Liver (tissue), 8 donors: ENCODE measurements at regions not wholly inside any gene's neighbourhood (a gene's known extent, or its start where the extent isn't known, plus 50 kb on each side); places are given as distances from the start of the nearest gene placed in this dataset.

Experiments used
- DNase-seq: peaks from one replicate; pipeline ENCODE4 v3.0.0-alpha.2; 2017; ENCODE audit warnings: low spot score
- H3K27ac ChIP-seq, 2 donors: one replicate each; pipeline ENCODE4 v1.7.0; 2013; ENCODE audit warnings: inconsistent platforms in 2 of 2, low read length in 2 of 2, control low read depth in 1 of 2, low read depth in 1 of 2, mild to moderate bottlenecking in 1 of 2
- H3K27me3 ChIP-seq, 4 donors: one replicate each; pipeline versions ENCODE4 v1.6.1 to v1.7.0; 2013; ENCODE audit warnings: low read length in 3 of 4, inconsistent platforms in 1 of 4, mild to moderate bottlenecking in 1 of 4, moderate library complexity in 1 of 4; ENCODE audit not compliant: control insufficient read depth in 4 of 4, insufficient read depth in 4 of 4
- H3K36me3 ChIP-seq, 4 donors: one replicate each; pipeline versions ENCODE4 v1.6.1 to v1.7.0; 2013; ENCODE audit warnings: low read length in 3 of 4, mild to moderate bottlenecking in 3 of 4, low read depth in 1 of 4, moderate library complexity in 1 of 4; ENCODE audit not compliant: control insufficient read depth in 4 of 4, insufficient read depth in 3 of 4
- H3K4me1 ChIP-seq, 4 donors: one replicate each; pipeline versions ENCODE4 v1.6.1 to v1.7.0; 2013; ENCODE audit warnings: low read length in 3 of 4, mild to moderate bottlenecking in 3 of 4, moderate library complexity in 1 of 4; ENCODE audit not compliant: control insufficient read depth in 4 of 4, insufficient read depth in 4 of 4
- H3K4me3 ChIP-seq, 3 donors: one replicate each; pipeline versions ENCODE4 v1.6.1 to v1.7.0; 2013; ENCODE audit warnings: low read length in 3 of 3, control low read depth in 1 of 3, low read depth in 1 of 3, mild to moderate bottlenecking in 1 of 3
- H3K9ac ChIP-seq, 2 donors: one replicate each; pipeline ENCODE4 v1.7.0; 2013; ENCODE audit warnings: low read length in 2 of 2, mild to moderate bottlenecking in 2 of 2, moderate library complexity in 2 of 2, control low read depth in 1 of 2, low read depth in 1 of 2
- H3K9me3 ChIP-seq, 4 donors: one replicate each; pipeline versions ENCODE4 v1.6.1 to v1.7.0; 2013; ENCODE audit warnings: low read length in 3 of 4; ENCODE audit not compliant: control insufficient read depth in 4 of 4
- ATF3 ChIP-seq: IDR thresholded peaks from 2 replicates; pipeline ENCODE4 v1.6.1; 2016; ENCODE audit warnings: antibody characterized with exemption
- CTCF ChIP-seq: fragments of 150-350 bp; IDR thresholded peaks from 2 replicates; pipeline ENCODE4 v1.5.1; 2017; ENCODE audit warnings: improper control_type of control experiment, low read depth, low read length; ENCODE audit not compliant: missing input control
- EGR1 ChIP-seq, 2 donors: IDR thresholded peaks; 2 replicates each; pipeline ENCODE4 v1.6.1; 2016 to 2018; ENCODE audit warnings: antibody characterized with exemption in 2 of 2, low read depth in 2 of 2
- FOXA1 ChIP-seq: IDR thresholded peaks from 2 replicates; pipeline ENCODE4 v1.6.1; 2016; ENCODE audit warnings: antibody characterized with exemption
- FOXA2 ChIP-seq: IDR thresholded peaks from 2 replicates; pipeline ENCODE4 v1.6.1; 2016; ENCODE audit warnings: antibody characterized with exemption
- GABPA ChIP-seq, 2 donors: IDR thresholded peaks in 1 of 2; conservative IDR thresholded peaks in 1 of 2; 2 replicates each; pipeline ENCODE4 v1.6.1; 2016; ENCODE audit warnings: antibody characterized with exemption in 2 of 2, mild to moderate bottlenecking in 1 of 2, moderate library complexity in 1 of 2
- HNF4A ChIP-seq, 2 donors: conservative IDR thresholded peaks; 2 replicates each; pipeline ENCODE4 v1.6.1; 2016; ENCODE audit warnings: antibody characterized with exemption in 2 of 2, mild to moderate bottlenecking in 2 of 2
- HNF4G ChIP-seq: IDR thresholded peaks from 2 replicates; pipeline ENCODE4 v1.6.1; 2016; ENCODE audit warnings: antibody characterized with exemption
- JUND ChIP-seq, 2 donors: IDR thresholded peaks; 2 replicates each; pipeline ENCODE4 v1.6.1; 2016; ENCODE audit warnings: antibody characterized with exemption in 2 of 2
- MAX ChIP-seq: IDR thresholded peaks from 2 replicates; pipeline ENCODE4 v1.6.1; 2016; ENCODE audit warnings: antibody characterized with exemption
- NR2F2 ChIP-seq: IDR thresholded peaks from 2 replicates; pipeline ENCODE4 v1.6.1; 2016; ENCODE audit warnings: antibody characterized with exemption
- RAD21 ChIP-seq, 2 donors: IDR thresholded peaks; 2 replicates each; pipeline ENCODE4 v1.6.1; 2016; ENCODE audit warnings: antibody characterized with exemption in 2 of 2, mild to moderate bottlenecking in 2 of 2
- REST ChIP-seq: IDR thresholded peaks from 2 replicates; pipeline ENCODE4 v1.6.1; 2016; ENCODE audit warnings: antibody characterized with exemption, mild to moderate bottlenecking
- RXRA ChIP-seq, 2 donors: IDR thresholded peaks; 2 replicates each; pipeline ENCODE4 v1.6.1; 2017 to 2018; ENCODE audit warnings: antibody characterized with exemption in 2 of 2, mild to moderate bottlenecking in 1 of 2
- SP1 ChIP-seq: IDR thresholded peaks from 2 replicates; pipeline ENCODE4 v1.6.1; 2018; ENCODE audit warnings: antibody characterized with exemption, mild to moderate bottlenecking
- TAF1 ChIP-seq: conservative IDR thresholded peaks from 2 replicates; pipeline ENCODE4 v1.6.1; 2016; ENCODE audit warnings: antibody characterized with exemption, mild to moderate bottlenecking
- YY1 ChIP-seq: IDR thresholded peaks from 2 replicates; pipeline ENCODE4 v1.6.1; 2016; ENCODE audit warnings: antibody characterized with exemption, mild to moderate bottlenecking
- ZBTB33 ChIP-seq: IDR thresholded peaks from 2 replicates; pipeline ENCODE4 v1.6.1; 2016; ENCODE audit warnings: antibody characterized with exemption
- WGBS: extraction: QIAGEN DNeasy Blood & Tissue Kit; methylation state at CpG from one replicate; pipeline ENCODE4 v1.1.7; 2013; 5-methylcytosine and 5-hydroxymethylcytosine counted together
- donor health status: healthy.
- donor health status: healthy.
- donor health status: healthy.
- donor health status: healthy.
- donor health status: healthy.

- no peaks in the 10 kb centered on the region for H3K4me1 ChIP-seq
- no peak overlapping the region for H3K27ac ChIP-seq
- TF ChIP-seq FOXA1: no peak
- TF ChIP-seq TAF1: no peak
- TF ChIP-seq RAD21 (IDR thresholded peaks at IDR 0.05): no peak
Measured at GRCh38 chr6:119559586-119559985, 210.0 kb upstream of the MAN1A1 start.

GRCh38 chr6:119557239-119557638 is 207.7 kb upstream of the MAN1A1 start:
- no peaks in the 10 kb centered on the region for H3K27me3 ChIP-seq
- no peak for TF ChIP-seq YY1
- no peak for TF ChIP-seq NR2F2
- no peak for TF ChIP-seq HNF4G
- no peak for TF ChIP-seq JUND (IDR thresholded peaks at IDR 0.05)
- no peak for TF ChIP-seq REST
- TF ChIP-seq SP1: no peak
- no peak for TF ChIP-seq ZBTB33
- H3K9me3 ChIP-seq: no peaks in the 10 kb centered on the region
- peaks cover 0 to 1% (median 0%) of the 10 kb centered on the region in 4 donors for H3K36me3 ChIP-seq
- no peak overlapping the region for H3K9ac ChIP-seq
- H3K4me1 ChIP-seq: no peaks in the 10 kb centered on the region
- H3K27ac ChIP-seq: no peak overlapping the region
- WGBS: 94% methylated on average over 5 of the region's 5 CpGs
- H3K4me3 ChIP-seq: no peak overlapping the region
- DNase-seq: no peak

More at GRCh38 chr6:119559586-119559985, 210.0 kb upstream of the MAN1A1 start:
- Histone ChIP-seq H3K9me3 (no peaks in the 10 kb centered on the region), H3K9ac (no peak overlapping the region), H3K4me3 (no peak overlapping the region), H3K27me3 (no peaks in the 10 kb centered on the region), H3K36me3 (peaks cover 0 to 1% (median 0%) of the 10 kb centered on the region in 4 donors)
- DNase-seq: no peak

GRCh38 chr6:119552021-119552420 is 202.5 kb upstream of the MAN1A1 start:
- H3K4me3 ChIP-seq: no peak overlapping the region
- no peaks in the 10 kb centered on the region for H3K27me3 ChIP-seq
- TF ChIP-seq EGR1 (IDR thresholded peaks at IDR 0.05; ENCODE audit: low read depth in 2 of 2) (no peak), YY1 (no peak), FOXA1 (no peak), HNF4G (no peak), CTCF (no peak), JUND (IDR thresholded peaks at IDR 0.05) (no peak), GABPA (IDR thresholded peaks at IDR 0.05 in 1 of 2, conservative IDR thresholded peaks at IDR 0.05 in 1 of 2) (no peak), MAX (no peak), ATF3 (no peak), FOXA2 (no peak), HNF4A (conservative IDR thresholded peaks at IDR 0.05) (no peak), RAD21 (IDR thresholded peaks at IDR 0.05) (no peak), ZBTB33 (no peak), RXRA (IDR thresholded peaks at IDR 0.05) (no peak), NR2F2 (no peak), SP1 (no peak)
- no peak for DNase-seq
- H3K9me3 ChIP-seq: no peaks in the 10 kb centered on the region
- 98% methylated on average over 1 of the region's 1 CpG for WGBS
- H3K27ac ChIP-seq: no peak overlapping the region
- no peak overlapping the region for H3K9ac ChIP-seq
- no peaks in the 10 kb centered on the region for H3K36me3 ChIP-seq
- H3K4me1 ChIP-seq: peaks cover 0 to 2% (median 0%) of the 10 kb centered on the region in 4 donors
